SJCRH30 (cell line): ENCODE measurements at regions not wholly inside any gene's neighbourhood (a gene's known extent, or its start where the extent isn't known, plus 50 kb on each side); places are given as distances from the start of the nearest gene placed in this dataset.

ENCODE experiments used
- DNase-seq, 2 experiments: peaks; one replicate each; pipeline ENCODE4 v3.0.0-alpha.2; 2015 to 2020
- H3K27ac ChIP-seq: fragments of 250-450 bp; sonication (Bioruptor Pico); 2 replicates; pipeline ENCODE4 v1.5.1; 2020; ENCODE audit warnings: mild to moderate bottlenecking, moderate library complexity
- H3K27me3 ChIP-seq: fragments of 250-450 bp; sonication (Bioruptor Pico); 2 replicates; pipeline ENCODE4 v1.5.1; 2020; ENCODE audit warnings: mild to moderate bottlenecking, moderate library complexity
- H3K36me3 ChIP-seq: fragments of 250-450 bp; sonication (Bioruptor Pico); 2 replicates; pipeline ENCODE4 v1.5.1; 2020; ENCODE audit warnings: mild to moderate bottlenecking, moderate library complexity
- H3K4me1 ChIP-seq: fragments of 250-450 bp; sonication (Bioruptor Pico); 2 replicates; pipeline ENCODE4 v1.5.1; 2020; ENCODE audit warnings: mild to moderate bottlenecking, moderate library complexity
- H3K4me3 ChIP-seq: fragments of 250-450 bp; sonication (Bioruptor Pico); 2 replicates; pipeline ENCODE4 v1.5.1; 2020; ENCODE audit warnings: mild to moderate bottlenecking, moderate library complexity
- H3K9me3 ChIP-seq: fragments of 250-450 bp; sonication (Bioruptor Pico); replicated peaks from 2 replicates; pipeline ENCODE4 v1.5.1; 2020; ENCODE audit warnings: mild to moderate bottlenecking, moderate library complexity

DNA sequence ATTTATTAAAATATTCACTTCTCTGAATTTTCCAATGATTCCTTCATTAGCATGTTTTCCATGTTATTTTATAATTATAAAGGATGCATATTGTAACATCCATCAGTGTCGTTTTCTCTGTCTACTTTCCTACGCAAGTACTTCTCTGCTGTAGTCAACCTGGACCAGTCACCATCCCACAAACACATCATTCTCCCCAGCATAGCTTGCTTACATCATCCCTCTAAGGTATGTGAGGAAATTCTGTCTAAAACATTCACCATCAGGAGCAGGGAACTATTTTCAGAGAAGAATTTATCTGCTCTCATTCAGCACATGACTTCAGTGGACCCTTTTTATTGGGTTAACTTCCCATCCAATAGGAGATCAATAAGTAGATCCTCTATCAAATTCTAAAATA, 806.1 kb upstream of the ARGLU1 start:
- DNase-seq: no peak
- no peak overlapping the region for H3K4me3 ChIP-seq
- H3K4me1 ChIP-seq: no peaks in the 10 kb centered on the region
- H3K27me3 ChIP-seq: no peaks in the 10 kb centered on the region
- no peaks in the 10 kb centered on the region for H3K9me3 ChIP-seq
- no peaks in the 10 kb centered on the region for H3K36me3 ChIP-seq
- no peak overlapping the region for H3K27ac ChIP-seq

DNA sequence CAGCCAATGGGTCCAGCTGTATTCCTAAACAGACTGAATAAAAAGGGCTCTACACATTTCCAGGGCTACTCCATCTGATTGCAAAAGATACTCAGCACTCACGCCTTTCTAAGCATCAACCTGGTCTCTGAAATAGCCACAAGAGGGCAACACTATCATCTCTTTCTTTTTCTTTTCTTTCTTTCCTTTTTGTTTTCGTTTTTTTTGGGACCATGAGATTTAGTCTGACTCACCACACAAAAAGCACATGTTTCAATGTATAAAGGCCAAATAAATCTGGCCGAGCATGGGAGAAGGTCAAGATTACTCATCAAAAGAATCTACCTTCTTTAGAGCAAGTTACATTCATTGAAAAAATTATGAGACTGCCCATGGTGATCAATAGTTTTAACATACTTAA, 805.6 kb upstream of the ARGLU1 start:
- Histone ChIP-seq H3K36me3 (no peaks in the 10 kb centered on the region), H3K4me1 (no peaks in the 10 kb centered on the region), H3K9me3 (no peaks in the 10 kb centered on the region), H3K4me3 (no peak overlapping the region), H3K27me3 (no peaks in the 10 kb centered on the region), H3K27ac (no peak overlapping the region)
- DNase-seq: peak in 1 of 2 experiments; percentile 19

DNA sequence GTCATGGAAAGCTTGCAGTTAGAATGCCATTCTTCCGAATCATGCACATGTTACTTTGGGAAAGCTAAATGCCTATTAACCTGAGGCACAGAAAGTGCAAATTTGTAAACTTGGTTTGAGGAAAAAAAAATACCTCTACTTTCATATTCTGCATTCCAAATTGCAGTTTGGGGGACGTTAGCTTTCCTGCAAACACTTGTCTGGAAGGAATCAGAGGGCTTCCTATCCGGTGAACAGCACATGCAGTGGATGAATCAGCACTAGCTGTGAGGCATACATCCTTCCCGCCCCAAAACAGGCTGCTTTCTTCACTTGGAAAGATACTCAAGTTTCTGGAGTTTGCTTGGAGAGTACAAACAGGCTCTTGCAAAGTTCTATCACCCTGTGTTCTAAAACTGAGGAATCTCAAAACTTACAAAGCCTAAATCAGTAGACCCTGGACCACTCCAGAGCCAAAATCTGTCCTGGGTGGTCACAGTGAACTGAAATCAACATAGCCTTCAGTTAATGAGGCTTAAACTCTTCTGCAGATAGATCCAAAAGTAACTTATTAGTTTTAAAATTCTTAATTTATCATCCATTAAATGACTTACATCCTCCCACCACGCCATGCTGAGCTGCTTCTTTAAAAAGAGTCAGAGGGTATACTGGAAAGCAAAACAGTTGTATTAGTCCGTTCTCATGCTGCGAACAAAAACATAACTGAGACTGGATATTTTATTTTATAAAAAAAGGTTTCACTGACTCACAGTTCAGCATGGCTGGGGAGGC, 802.3 kb upstream of the ARGLU1 start:
- DNase-seq: no peak
- H3K4me1 ChIP-seq: no peaks in the 10 kb centered on the region
- H3K9me3 ChIP-seq: no peaks in the 10 kb centered on the region
- H3K27me3 ChIP-seq: no peaks in the 10 kb centered on the region
- H3K27ac ChIP-seq: no peak overlapping the region
- no peaks in the 10 kb centered on the region for H3K36me3 ChIP-seq
- H3K4me3 ChIP-seq: no peak overlapping the region

DNA sequence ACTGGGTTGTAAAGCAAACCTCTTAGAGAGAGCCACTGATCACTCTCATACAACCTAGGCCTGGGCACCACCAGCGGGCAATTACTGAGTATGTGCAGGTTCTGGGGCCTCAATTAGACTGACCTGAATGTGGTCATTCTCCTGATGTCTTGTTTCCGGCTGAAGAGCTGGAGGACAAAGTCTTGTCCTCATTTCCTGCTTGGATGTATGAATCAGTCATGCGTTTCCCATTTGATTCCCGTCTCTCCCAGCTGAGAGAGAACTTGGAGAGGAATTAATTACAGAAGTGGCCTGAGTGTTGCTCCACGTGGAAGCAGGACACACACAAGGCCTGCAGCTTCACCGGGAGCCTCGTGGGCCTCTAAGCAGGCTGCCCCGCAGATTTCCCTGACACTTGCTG, 799.3 kb upstream of the ARGLU1 start:
- Histone ChIP-seq H3K4me3 (no peak overlapping the region), H3K4me1 (no peaks in the 10 kb centered on the region), H3K27ac (no peak overlapping the region), H3K27me3 (no peaks in the 10 kb centered on the region), H3K36me3 (no peaks in the 10 kb centered on the region), H3K9me3 (no peaks in the 10 kb centered on the region)
- DNase-seq: no peak

DNA sequence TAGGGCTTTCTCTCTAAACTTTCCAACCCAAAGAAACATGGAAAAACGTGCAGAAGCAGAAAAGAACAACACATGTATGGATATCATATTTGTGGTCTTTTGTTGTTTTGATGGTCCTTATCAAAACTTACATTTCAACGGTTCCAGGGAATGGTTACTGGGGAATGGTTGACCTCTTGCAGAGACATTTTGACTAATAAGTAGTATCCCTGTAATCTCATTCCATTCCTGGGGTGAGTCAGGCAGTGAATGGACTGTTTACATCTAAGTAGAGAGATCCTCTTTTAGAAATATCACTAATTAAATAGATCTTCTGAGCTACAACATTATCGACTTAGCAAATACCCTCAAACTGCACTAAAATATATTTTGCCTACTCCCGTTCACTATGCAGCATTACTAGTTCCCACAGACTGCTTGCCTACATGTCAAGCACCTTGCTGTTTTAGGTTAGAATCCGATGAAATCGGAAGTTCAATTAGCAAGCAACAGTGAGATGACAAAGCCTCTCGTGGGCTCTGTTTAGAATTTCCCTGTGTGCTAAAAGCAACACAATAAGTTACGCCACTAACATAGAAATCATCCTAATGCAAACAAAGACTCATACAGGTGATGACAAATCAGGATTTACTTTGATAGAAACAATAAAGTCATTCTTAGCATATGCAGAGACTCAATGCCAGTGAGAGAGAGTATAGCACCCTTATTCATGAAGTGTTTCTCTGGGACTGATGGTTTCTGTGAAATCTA, 797.7 kb upstream of the ARGLU1 start:
- no peaks in the 10 kb centered on the region for H3K27me3 ChIP-seq
- DNase-seq: no peak
- no peak overlapping the region for H3K4me3 ChIP-seq
- H3K4me1 ChIP-seq: no peaks in the 10 kb centered on the region
- no peaks in the 10 kb centered on the region for H3K36me3 ChIP-seq
- no peaks in the 10 kb centered on the region for H3K9me3 ChIP-seq
- no peak overlapping the region for H3K27ac ChIP-seq

DNA sequence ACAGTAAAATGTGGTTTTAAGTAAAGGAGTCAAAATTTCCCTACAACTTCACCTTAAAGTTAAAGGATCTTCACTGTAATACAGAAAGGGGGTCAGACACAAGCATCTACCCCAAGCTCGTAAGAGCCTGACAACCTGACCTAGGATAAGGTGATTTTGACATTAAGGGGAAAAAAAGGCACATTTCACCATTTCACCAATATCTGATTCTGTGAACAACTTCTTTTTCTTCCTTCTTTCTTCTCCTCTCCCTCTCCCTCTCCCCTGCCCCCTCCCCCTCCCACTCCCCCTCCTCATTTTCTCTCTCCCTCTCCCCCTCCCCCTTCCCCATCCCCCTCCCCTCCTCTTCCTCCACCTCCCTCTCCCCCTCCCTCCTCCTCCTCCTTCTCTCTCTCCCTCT, 796.7 kb upstream of the ARGLU1 start:
- Histone ChIP-seq H3K4me3 (no peak overlapping the region), H3K36me3 (no peaks in the 10 kb centered on the region), H3K9me3 (no peaks in the 10 kb centered on the region), H3K4me1 (no peaks in the 10 kb centered on the region), H3K27me3 (no peaks in the 10 kb centered on the region), H3K27ac (no peak overlapping the region)
- DNase-seq: no peak

DNA sequence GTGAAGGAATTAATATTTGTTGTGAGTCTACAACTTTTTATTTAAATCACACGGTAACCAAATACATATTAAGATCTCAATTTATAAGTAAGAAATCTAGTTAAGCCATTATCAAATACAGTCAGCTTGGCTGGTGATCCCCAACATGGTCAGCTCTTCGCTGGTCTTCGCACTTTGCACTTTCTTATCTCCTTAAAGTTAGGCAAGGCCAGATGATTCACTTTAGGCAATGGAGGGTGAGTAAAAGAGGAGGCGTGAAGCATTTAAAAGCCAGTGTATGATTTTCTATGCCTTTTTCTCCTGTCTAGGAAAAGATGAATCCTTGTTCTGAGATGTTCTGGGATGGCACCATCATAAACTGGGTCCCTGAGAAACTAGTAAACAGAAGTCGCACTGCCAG, 793.7 kb upstream of the ARGLU1 start:
- no peak for DNase-seq
- Histone ChIP-seq H3K4me3 (no peak overlapping the region), H3K4me1 (no peaks in the 10 kb centered on the region), H3K9me3 (no peaks in the 10 kb centered on the region), H3K27ac (no peak overlapping the region), H3K36me3 (no peaks in the 10 kb centered on the region), H3K27me3 (no peaks in the 10 kb centered on the region)

DNA sequence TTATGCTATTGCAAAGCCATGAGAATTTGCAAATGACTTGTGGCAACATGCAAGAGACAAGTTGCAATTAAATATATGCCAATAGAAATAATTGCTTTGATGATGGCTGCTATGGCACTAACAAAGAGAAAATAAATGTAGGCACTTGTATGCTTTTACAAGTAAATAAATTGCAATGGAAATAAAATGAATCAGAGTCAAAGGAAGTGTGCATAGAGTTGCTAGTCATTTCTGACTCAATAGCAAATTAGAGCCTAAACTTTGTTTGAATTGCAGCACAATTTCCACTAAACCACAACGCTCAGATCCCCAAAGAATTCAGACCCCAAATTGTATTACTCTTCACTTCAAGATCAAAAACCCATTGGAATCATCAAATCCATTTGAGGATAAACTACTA, 792.1 kb upstream of the ARGLU1 start:
- Histone ChIP-seq H3K9me3 (no peaks in the 10 kb centered on the region), H3K36me3 (no peaks in the 10 kb centered on the region), H3K4me3 (no peak overlapping the region), H3K27me3 (no peaks in the 10 kb centered on the region), H3K4me1 (no peaks in the 10 kb centered on the region), H3K27ac (no peak overlapping the region)
- DNase-seq: no peak

DNA sequence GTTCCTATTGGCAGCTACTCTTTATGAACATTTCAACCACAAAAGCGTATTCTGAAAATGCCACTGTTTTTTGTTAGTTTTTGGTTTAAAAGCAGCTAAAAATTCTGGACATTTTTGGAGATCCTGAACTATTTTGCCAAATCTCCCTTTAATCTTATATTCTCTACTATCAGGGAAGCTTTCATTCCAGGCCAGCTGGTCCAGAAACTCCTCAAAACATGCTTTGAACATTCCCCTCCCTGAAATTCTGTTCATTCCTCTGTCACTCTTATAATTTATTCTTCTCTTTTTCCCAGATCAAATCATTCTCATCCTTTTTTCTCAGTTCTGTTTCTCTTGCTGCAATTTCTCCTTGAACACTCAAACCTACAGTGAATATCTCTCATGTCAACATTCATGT, 790.9 kb upstream of the ARGLU1 start:
- Histone ChIP-seq H3K4me3 (no peak overlapping the region), H3K9me3 (no peaks in the 10 kb centered on the region), H3K4me1 (no peaks in the 10 kb centered on the region), H3K36me3 (no peaks in the 10 kb centered on the region), H3K27ac (no peak overlapping the region), H3K27me3 (no peaks in the 10 kb centered on the region)
- no peak for DNase-seq

DNA sequence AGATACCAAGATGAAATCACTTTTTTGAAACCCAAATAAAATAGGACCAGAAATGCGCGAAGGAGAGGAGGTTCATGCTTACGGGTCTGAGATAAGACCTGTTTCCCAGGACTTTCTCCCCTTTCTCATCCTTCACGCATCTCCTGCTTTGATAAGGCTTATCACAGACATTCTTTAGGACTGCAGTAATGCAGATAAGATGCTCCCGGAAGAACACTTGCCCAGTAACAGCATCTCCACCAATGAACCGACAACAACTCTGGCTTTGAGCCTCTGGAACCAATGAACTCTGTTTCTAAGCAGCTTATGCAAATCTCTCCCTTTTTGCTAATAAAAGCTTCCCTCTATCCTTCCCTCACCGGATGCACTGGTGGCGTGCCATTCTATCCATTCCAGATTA, 783.4 kb upstream of the ARGLU1 start:
- Histone ChIP-seq H3K4me1 (no peaks in the 10 kb centered on the region), H3K9me3 (no peaks in the 10 kb centered on the region), H3K27me3 (no peaks in the 10 kb centered on the region), H3K4me3 (no peak overlapping the region), H3K27ac (no peak overlapping the region), H3K36me3 (no peaks in the 10 kb centered on the region)
- no peak for DNase-seq

DNA sequence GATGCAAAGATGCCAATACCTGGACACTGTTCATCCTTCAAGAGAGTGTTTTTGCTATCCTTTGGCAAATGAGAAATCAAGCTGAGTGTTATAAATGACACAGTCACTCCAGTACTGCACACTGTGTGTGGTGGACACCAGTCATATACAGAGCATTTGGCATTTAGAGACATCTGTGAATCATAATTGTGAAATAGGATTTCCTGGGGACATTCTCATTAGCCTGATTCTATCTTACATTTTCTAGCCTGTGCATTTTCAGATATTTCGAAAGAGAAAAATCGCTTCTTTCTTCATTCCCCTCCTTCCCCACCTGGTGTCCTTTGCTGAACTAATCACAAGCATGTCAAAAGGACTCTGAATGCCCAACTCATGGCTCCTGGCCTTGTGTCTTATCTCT, 781.0 kb upstream of the ARGLU1 start:
- no peaks in the 10 kb centered on the region for H3K36me3 ChIP-seq
- no peaks in the 10 kb centered on the region for H3K27me3 ChIP-seq
- H3K4me1 ChIP-seq: no peaks in the 10 kb centered on the region
- H3K4me3 ChIP-seq: no peak overlapping the region
- no peak overlapping the region for H3K27ac ChIP-seq
- H3K9me3 ChIP-seq: no peaks in the 10 kb centered on the region
- no peak for DNase-seq

DNA sequence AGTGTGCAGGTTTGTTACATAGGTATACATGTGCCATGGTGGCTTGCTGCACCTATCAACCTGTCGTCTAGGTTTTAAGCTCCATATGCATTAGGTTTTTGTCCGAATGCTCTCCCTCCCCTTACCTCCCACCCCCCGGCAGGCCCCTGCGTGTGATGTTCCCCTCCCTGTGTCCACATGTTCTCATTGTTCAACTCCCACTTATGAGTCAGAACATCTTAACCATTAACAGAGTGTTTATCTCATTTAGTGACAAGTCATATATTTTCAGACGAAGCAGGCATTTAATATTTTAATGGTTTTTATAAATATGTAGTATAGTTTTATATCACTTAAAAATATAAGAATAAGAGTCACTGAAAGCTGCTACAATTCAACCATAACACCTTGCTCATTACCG, 780.5 kb upstream of the ARGLU1 start:
- no peak for DNase-seq
- no peaks in the 10 kb centered on the region for H3K36me3 ChIP-seq
- H3K4me3 ChIP-seq: no peak overlapping the region
- H3K4me1 ChIP-seq: no peaks in the 10 kb centered on the region
- no peaks in the 10 kb centered on the region for H3K9me3 ChIP-seq
- no peak overlapping the region for H3K27ac ChIP-seq
- no peaks in the 10 kb centered on the region for H3K27me3 ChIP-seq

DNA sequence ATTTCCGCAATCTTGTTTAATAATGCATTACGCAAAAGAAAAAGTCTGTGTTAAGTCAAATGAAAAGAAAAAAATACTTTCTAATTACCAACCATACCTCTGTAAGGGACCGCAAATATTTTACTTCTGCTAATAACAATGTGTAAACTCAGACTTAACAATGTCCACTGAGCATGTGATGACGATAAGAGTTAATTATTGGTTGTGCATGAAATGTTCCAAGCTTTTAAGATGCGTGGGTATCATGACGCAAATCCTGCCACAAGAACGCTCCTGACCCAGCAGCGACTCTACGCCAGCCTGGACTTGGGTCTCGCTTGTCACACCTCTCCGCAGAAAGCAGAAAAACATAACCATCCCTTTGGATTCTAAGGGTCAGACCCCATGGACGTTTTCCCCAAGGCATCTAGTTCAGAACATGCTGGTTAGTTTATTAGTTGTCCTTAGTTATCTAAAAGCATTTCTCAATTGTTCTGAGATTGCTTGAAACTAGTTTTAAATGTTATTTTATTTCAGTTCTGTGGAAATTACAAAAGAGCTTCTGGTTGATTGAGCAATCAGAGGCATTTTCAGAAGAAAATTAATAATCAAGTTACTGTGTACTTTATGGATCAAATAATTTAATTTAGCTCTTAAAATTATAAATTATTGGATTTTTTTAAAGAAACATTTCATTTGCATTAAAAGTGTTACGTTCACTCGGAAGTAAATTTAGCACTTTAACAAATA, 779.9 kb upstream of the ARGLU1 start:
- Histone ChIP-seq H3K4me1 (no peaks in the 10 kb centered on the region), H3K36me3 (no peaks in the 10 kb centered on the region), H3K9me3 (no peaks in the 10 kb centered on the region), H3K27ac (no peak overlapping the region), H3K27me3 (no peaks in the 10 kb centered on the region), H3K4me3 (no peak overlapping the region)
- DNase-seq: no peak

DNA sequence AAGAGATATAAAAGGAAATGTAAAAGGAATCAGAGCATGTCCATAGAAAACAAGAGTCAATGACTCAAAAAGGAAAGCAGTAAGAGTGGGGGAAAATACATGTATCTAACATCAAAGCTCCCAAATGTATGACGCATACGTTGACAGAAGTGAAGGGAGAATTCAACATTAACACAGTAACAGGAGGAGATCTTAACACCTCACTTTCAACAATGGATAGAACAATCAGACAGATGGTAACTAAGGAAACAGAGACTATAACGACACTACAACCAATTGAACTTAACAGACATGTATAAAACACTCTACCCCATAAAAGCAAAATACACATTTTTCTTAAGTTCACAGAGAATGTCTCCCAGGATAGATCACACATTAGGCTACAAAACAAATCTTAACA, 774.8 kb upstream of the ARGLU1 start:
- Histone ChIP-seq H3K9me3 (no peaks in the 10 kb centered on the region), H3K27ac (no peak overlapping the region), H3K4me3 (no peak overlapping the region), H3K36me3 (no peaks in the 10 kb centered on the region), H3K27me3 (no peaks in the 10 kb centered on the region), H3K4me1 (no peaks in the 10 kb centered on the region)
- DNase-seq: no peak

DNA sequence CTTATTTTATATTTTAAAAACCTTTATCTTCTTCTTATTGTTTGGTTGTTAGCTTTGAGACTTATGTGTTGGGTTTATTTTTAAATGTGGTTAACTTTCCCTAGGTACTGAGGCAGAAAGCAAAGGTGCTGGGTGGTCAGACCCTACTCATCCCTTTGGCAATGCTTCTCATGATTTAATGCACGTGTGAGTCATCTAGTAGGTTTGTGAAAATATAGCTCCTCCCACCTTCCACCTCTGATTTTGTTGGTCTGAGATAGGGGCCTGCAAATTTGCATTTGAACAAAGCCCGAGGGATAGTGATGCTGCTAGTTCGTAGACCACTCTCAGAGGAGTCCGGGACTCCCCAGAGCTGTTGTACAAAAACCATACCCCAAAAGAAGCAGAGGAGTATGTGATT, 771.3 kb upstream of the ARGLU1 start:
- Histone ChIP-seq H3K9me3 (no peaks in the 10 kb centered on the region), H3K36me3 (no peaks in the 10 kb centered on the region), H3K4me1 (no peaks in the 10 kb centered on the region), H3K4me3 (no peak overlapping the region), H3K27ac (no peak overlapping the region), H3K27me3 (no peaks in the 10 kb centered on the region)
- DNase-seq: no peak
